A673 (cell line): ENCODE measurements at regions not wholly inside any gene's neighbourhood (a gene's known extent, or its start where the extent isn't known, plus 50 kb on each side); places are given as distances from the start of the nearest gene placed in this dataset.

ENCODE experiments used
- CTCF ChIP-seq: fragments of 300-800, 200-600 bp; sonication (generic); conservative IDR thresholded peaks from 2 replicates; pipeline ENCODE4 v1.5.1; 2017; ENCODE audit warnings: low read depth, mild to moderate bottlenecking, antibody characterized with exemption, low read length, moderate library complexity, mixed read lengths
- EZH2 ChIP-seq: fragments of 200-600 bp; sonication (generic); IDR thresholded peaks from 2 replicates; pipeline ENCODE4 v1.6.1; 2017; ENCODE audit warnings: borderline replicate concordance, low read depth, mild to moderate bottlenecking, mixed read lengths, antibody characterized with exemption, low read length; ENCODE audit not compliant: poor library complexity, severe bottlenecking

GRCh38 chr4:108428923-108429322 is 191.5 kb upstream of the RPL34 start:
- TF ChIP-seq CTCF (no peak), EZH2 (no peak)
